Cardiac fibroblast (primary cell): ENCODE measurements at regions not wholly inside any gene's neighbourhood (a gene's known extent, or its start where the extent isn't known, plus 50 kb on each side); places are given as distances from the start of the nearest gene placed in this dataset.
A peak's percentile ranks its signal among the peaks of the same experiment; 100 is the strongest.

Experiments used
- DNase-seq, 2 donors: peaks; one replicate each; pipeline versions ENCODE4 v3.0.0 to v3.0.0-alpha.2; 2010; ENCODE audit warnings: low read depth in 2 of 2
- H3K4me3 ChIP-seq, 2 donors: replicated peaks in 1 of 2; 1 replicate in 1 of 2; 2 replicates in 1 of 2; pipeline ENCODE4 v1.5.1; 2011; ENCODE audit warnings: low read depth in 2 of 2, low read length in 2 of 2, mild to moderate bottlenecking in 2 of 2, moderate library complexity in 1 of 2
- CTCF ChIP-seq: IDR thresholded peaks from one replicate; pipeline ENCODE4 v1.5.1; 2011; ENCODE audit warnings: low read depth, mild to moderate bottlenecking, low read length, inconsistent platforms

- H3K4me3 ChIP-seq = no peak overlapping the region
- no peak for TF ChIP-seq CTCF
- no peak for DNase-seq
Measured at GRCh38 chr6:139649128-139649527, 274.7 kb upstream of the CITED2 start.

GRCh38 chr6:139648430-139649000 is 274.1 kb upstream of the CITED2 start:
- no peak for DNase-seq
- TF ChIP-seq CTCF = no peak
- H3K4me3 ChIP-seq = no peak overlapping the region

- H3K4me3 ChIP-seq = no peak overlapping the region
- TF ChIP-seq CTCF = no peak
- no peak for DNase-seq
Measured at GRCh38 chr6:139647841-139648240, 273.4 kb upstream of the CITED2 start.

- DNase-seq = peak; percentile 8 to 49
- no peak overlapping the region for H3K4me3 ChIP-seq
- no peak for TF ChIP-seq CTCF
Measured at GRCh38 chr6:139647016-139647415, 272.6 kb upstream of the CITED2 start.

GRCh38 chr6:139644821-139645220 is 270.4 kb upstream of the CITED2 start:
- H3K4me3 ChIP-seq = no peak overlapping the region
- no peak for TF ChIP-seq CTCF
- DNase-seq = peak; percentile 22 to 76

- TF ChIP-seq CTCF = no peak
- no peak overlapping the region for H3K4me3 ChIP-seq
- peak in 1 of 2 donors; percentile 17 for DNase-seq
Measured at GRCh38 chr6:139643986-139644385, 269.5 kb upstream of the CITED2 start.

- no peak for DNase-seq
- TF ChIP-seq CTCF = no peak
- H3K4me3 ChIP-seq = no peak overlapping the region
Measured at GRCh38 chr6:139642346-139642745, 267.9 kb upstream of the CITED2 start.
